PFSK-1 (cell line): ENCODE measurements at regions not wholly inside any gene's neighbourhood (a gene's known extent, or its start where the extent isn't known, plus 50 kb on each side); places are given as distances from the start of the nearest gene placed in this dataset.

Experiments
- FOXP2 ChIP-seq: optimal IDR thresholded peaks from 2 replicates; pipeline ENCODE3; 2011; ENCODE audit warnings: borderline replicate concordance, control low read depth, inconsistent platforms; ENCODE audit not compliant: insufficient read depth; ENCODE audit errors: extremely low read length, extremely low read depth
- POLR2AphosphoS5 ChIP-seq: IDR thresholded peaks from 2 replicates; pipeline ENCODE4 v1.6.1; 2012; ENCODE audit warnings: low read depth, mild to moderate bottlenecking, control low read depth, low read length, moderate library complexity
- SIN3A ChIP-seq: IDR thresholded peaks from 2 replicates; pipeline ENCODE4 v1.6.1; 2012; ENCODE audit warnings: mild to moderate bottlenecking, low read length, moderate library complexity, borderline replicate concordance; ENCODE audit not compliant: insufficient read depth
- TF ChIP-seq, protein P1 (sequence below), 2 experiments: IDR thresholded peaks; 2 replicates each; pipeline versions ENCODE4 v1.6.1 to v1.8.0; 2011 to 2012; ENCODE audit warnings: low read depth in 2 of 2, low read length in 2 of 2, control low read depth in 1 of 2, inconsistent platforms in 1 of 2, mild to moderate bottlenecking in 1 of 2, moderate library complexity in 1 of 2; ENCODE audit not compliant: insufficient read depth in 1 of 2

DNA sequence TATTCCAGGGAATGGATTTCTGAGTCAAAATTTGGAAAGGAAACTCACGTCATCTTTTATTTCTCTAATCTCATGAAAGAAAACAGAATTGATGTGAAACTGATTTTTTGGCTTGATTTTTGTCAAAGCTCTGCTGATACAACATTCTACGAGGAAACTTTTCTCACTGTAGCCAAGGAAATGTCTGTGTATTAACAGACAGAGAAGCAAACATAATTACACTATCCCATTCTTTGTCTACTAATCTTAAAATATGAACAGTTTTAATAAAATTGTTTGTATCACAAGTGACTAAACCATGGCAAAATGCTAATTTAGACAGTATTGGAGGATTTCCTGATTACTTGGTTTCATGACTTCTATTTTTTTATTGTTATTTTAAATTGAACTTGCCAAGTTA lies 1437.0 kb downstream of the OTOL1 start:
- TF ChIP-seq, protein P1, sequence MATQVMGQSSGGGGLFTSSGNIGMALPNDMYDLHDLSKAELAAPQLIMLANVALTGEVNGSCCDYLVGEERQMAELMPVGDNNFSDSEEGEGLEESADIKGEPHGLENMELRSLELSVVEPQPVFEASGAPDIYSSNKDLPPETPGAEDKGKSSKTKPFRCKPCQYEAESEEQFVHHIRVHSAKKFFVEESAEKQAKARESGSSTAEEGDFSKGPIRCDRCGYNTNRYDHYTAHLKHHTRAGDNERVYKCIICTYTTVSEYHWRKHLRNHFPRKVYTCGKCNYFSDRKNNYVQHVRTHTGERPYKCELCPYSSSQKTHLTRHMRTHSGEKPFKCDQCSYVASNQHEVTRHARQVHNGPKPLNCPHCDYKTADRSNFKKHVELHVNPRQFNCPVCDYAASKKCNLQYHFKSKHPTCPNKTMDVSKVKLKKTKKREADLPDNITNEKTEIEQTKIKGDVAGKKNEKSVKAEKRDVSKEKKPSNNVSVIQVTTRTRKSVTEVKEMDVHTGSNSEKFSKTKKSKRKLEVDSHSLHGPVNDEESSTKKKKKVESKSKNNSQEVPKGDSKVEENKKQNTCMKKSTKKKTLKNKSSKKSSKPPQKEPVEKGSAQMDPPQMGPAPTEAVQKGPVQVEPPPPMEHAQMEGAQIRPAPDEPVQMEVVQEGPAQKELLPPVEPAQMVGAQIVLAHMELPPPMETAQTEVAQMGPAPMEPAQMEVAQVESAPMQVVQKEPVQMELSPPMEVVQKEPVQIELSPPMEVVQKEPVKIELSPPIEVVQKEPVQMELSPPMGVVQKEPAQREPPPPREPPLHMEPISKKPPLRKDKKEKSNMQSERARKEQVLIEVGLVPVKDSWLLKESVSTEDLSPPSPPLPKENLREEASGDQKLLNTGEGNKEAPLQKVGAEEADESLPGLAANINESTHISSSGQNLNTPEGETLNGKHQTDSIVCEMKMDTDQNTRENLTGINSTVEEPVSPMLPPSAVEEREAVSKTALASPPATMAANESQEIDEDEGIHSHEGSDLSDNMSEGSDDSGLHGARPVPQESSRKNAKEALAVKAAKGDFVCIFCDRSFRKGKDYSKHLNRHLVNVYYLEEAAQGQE (IDR thresholded peaks at IDR 0.05; ENCODE audit: insufficient read depth in 1 of 2, low read depth in 2 of 2, low read length in 2 of 2): no peak
- no peak for TF ChIP-seq POLR2AphosphoS5
- no peak for TF ChIP-seq SIN3A
- TF ChIP-seq FOXP2: no peak
